ENCODE measurements at regions not wholly inside any gene's neighbourhood (a gene's known extent, or its start where the extent isn't known, plus 50 kb on each side); places are given as distances from the start of the nearest gene placed in this dataset.

- no peak for TF ChIP-seq CTCF (IDR thresholded peaks at IDR 0.05; ENCODE audit: insufficient read depth, low read length)
- no peak for TF ChIP-seq GABPA (IDR thresholded peaks at IDR 0.05; ENCODE audit: low read depth)
- no peak for TF ChIP-seq POLR2AphosphoS5 (IDR thresholded peaks at IDR 0.05; ENCODE audit: low read depth)
- TF ChIP-seq REST (IDR thresholded peaks at IDR 0.05; ENCODE audit: insufficient replicate concordance, low read depth): no peak
Observed at GRCh38 chr4:45568694-45569093, 555.2 kb downstream of the GABRG1 start.
